PC-9 (cell line): ENCODE measurements at regions not wholly inside any gene's neighbourhood (a gene's known extent, or its start where the extent isn't known, plus 50 kb on each side); places are given as distances from the start of the nearest gene placed in this dataset.

Source experiments
- CTCF ChIP-seq: fragments of 200-600 bp; sonication (generic); conservative IDR thresholded peaks from 2 replicates; pipeline ENCODE4 v1.6.1; 2017; ENCODE audit warnings: mixed run types, antibody characterized with exemption, mild to moderate bottlenecking, moderate library complexity
- EZH2 ChIP-seq: fragments of 200-600 bp; sonication (generic); IDR thresholded peaks from 2 replicates; pipeline ENCODE4 v1.8.0; 2017; ENCODE audit warnings: antibody characterized with exemption, low read depth

DNA sequence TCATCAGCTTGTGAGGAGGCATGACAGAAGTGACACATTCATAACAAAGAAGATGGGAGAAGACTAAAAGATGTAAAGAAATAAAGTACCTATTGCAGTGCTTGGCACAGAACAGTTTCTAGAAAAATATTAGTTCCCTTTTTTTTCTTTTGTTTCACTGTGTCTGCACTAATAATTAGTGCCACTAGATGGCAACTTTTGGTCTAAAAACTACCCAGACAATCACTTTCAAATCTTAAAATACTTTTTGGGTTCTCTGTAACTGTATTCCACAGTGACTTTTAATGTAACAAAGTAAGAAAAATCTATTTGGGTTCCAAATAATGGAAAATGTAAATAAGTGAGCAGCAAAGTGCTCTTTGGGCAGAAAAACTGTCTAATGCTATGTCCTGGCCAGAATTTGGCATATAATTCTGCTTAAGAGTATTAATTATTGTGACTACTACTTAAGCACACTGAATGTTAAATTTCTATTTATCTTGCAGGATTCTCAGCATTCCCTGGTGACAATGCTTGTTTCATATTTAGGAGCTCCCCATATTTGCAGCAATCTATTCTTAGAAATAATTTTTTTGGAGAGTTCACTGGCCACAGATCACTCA is 134.8 kb upstream of the KIF5B start:
- TF ChIP-seq CTCF = peak; percentile 76
- TF ChIP-seq EZH2 = no peak
